ENCODE measurements at regions not wholly inside any gene's neighbourhood (a gene's known extent, or its start where the extent isn't known, plus 50 kb on each side); places are given as distances from the start of the nearest gene placed in this dataset.

DNA sequence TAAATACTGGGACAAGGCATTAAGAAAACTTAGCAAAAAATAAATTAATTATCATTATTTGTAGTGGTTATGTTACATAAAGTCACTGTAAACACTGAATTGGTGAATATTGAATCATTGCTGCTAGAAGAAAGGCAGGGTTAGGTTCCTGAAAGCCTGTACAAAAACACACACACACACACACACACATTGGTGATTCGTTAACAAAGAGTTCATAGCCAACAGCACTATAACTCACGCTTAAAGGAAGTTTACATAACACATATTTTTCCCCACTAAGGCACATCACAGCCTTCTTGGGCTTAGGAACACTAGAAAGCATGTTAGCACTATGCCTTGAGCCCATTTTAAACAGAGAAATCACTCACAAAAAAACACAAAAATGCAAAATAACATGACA is 690.0 kb upstream of the PIK3C3 start:
- no peak for DNase-seq

DNA sequence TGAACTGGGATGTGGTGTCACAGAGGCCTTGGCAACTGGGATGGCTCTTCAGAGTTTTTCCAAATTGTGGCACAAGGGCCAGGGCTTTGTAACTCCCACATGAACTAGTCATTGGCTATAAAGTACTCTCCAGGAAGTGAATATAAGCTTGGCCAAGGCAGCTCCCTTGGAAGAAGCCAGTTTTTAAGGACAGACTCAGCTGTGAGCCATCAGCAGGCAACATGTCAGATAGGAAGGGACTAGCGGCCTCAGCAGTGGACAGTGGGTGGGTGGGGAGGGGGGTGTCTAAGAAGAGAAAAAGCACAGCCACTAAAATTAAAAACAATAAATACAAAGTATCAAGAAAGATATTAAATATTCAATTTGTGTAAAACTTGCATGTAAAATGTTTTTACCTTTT is 691.1 kb upstream of the PIK3C3 start:
- DNase-seq: no peak

DNA sequence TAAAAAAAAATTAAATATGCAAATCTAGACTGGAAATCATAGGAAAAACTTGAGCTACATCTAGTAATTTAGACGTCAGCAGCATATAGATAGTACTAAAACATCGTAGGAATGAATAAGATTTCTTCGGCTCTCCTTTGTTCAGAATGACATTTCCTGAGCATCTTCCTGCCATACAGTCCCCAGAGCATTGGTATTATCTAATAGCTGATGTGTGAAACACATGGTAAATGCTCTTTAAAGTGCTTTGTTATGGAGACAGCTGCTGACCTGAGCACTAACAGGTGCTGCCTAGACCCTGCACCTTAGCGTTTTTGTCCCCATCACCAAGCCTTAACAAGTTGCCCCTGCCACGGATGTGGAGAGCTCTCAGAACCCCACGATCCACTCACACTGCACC is 692.3 kb upstream of the PIK3C3 start:
- DNase-seq: no peak

DNA sequence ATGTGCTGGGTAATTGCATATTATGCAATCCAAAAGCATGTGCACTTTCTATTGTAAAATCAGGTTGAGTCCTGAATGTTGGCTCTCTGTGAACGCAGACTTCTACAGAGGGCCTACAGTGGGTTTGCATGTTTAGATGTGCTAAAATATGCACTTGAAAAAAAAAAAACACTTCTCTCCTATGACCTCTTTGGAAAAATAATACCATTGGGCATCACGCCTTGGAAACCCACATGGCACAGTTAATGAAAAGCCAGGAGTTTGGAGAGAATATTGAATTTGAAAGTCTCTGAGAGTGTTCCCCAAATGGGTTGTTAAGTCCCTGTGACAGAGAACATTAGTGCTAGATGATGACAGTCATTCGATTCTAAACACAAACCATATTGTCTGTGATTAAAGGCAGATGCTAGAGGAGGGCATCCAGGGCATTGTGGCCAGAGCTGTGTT is 710.4 kb upstream of the PIK3C3 start:
- DNase-seq: no peak

DNA sequence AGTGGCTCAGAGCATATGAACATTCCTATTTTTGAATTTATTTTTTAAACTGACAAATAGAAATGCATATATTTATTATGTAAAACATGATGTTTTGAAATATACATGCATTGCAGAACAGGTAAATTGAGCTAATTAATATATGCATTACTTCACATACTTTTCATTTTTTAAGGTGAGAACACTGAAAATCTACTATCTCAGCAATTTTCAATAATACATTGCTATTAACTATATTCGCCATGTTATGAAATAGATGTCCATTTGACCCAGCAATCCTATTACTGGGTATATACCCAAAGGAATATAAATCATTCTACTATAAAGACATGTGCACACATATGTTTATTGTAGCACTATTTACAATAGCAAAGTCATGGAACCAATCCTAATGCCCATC is 717.7 kb upstream of the PIK3C3 start:
- no peak for DNase-seq

DNA sequence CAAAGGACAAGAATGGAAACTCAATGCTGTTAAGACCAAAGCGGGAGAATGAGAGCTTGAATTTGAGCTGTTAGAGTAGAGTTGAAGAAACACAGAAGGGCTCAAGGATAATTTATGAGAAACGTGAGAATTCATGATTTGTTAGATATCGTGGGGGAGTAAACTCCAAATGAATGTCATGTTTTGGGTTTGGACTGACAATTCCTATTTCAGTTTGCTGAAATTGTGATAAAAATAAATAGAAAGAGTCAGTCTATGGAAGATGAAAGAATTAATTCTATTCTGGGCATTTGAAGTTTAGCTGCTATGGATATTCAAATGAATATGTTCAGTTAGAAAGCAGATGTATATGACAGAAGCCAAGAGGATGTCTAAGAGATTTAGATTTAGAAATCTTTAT is 723.4 kb upstream of the PIK3C3 start:
- DNase-seq: no peak

DNA sequence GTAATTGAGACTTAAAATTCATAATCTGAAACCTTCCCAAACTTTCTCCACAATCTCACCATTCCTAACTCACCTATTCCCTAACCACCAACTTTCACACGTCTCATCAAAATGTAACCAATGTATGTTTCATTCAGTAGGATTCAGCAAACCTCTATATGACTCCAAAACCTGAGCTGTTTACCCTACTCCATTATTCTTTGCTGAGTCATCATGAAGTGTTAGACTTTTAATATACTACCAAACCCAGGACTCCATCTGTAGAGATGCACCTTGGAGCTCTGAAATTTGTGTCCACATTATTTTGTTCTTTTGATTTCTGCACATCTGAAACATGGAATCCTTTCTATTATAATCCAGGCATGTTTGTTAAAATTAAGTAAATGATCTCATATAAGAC is 727.0 kb upstream of the PIK3C3 start:
- DNase-seq: no peak

DNA sequence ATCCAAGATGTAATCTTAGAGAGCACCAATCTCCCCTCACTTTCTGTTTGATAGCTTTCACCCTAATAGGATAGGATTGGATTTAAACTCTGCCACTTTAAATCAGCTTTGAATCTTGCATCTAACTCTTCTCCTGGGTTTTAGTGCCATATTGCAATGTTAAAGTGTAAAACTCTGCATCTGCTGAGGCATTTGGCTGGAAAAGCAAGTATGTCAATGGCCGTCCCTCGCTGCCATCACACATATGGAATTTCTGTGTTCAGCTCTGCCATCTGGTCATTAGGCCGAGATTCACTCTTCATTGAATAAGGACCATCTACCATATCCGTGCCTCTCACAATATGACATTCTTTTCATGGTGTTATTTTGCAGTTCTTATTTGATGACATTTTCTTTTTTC is 728.1 kb upstream of the PIK3C3 start:
- DNase-seq: no peak

DNA sequence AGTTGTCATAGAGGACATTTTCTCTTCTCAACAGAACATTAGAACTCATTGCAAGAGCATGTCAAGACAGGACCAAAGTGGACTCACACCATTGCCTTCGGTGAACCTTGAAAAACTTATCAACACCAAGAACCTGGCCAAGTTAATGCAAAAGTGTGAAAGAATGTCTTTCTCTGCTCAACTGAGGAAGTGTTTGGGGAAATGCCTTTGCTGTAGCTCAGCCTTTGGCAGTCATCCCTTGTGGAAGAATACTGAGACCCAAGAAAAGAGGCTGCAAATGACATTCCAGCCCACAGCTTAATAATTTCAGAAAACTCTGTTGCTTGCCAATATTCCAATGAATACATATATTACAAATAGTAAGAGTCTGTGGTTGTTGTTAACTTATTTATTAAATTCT is 728.8 kb upstream of the PIK3C3 start:
- DNase-seq: no peak

DNA sequence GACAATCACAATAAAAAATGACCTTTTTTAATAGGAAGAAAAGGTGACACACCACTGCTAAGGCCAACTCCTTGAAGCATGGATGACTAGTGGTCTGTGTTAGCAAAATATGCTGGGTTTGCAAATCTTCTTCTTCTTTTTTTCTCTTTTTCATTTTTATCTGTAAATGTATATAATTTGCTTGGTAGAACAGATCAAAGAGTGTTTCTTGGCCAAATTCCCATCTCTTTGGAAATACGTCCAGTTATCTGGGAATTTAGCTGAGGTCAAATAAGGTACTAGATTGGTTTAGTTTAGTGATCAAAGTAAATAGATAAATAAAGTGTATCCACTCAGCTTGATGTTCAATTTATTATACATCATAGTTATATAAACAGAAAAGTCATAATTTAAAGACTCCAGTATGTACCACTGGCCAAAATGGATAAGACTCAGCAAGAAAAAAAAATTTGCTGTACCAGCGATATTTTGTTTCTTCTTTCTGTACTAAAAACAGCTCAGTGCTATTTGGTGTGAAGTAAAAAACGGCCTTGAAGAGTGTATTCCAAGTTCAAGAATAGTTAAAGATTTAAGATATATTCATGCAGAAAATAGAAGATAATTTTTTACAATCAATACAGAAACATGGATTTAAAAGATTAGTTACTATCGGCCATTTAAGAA is 738.6 kb upstream of the PIK3C3 start:
- no peak for DNase-seq

DNA sequence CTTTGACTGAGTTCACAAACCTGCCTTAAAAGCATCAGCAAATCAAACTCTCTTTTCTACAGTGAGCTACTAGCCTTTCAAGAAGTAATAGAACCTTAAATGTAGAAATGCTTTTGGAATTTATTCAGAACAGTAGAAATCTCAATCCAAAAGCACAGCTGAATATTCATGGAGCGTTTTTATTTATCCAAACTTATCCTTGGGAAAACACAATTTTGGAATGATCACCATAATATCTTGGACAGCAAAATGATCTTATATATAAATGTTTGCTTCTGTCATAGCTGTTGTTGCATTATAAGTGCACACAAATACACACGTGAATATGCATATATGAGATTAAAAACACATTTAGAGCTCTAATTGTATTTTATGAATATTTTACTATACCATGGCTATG is 747.3 kb upstream of the PIK3C3 start:
- DNase-seq: no peak

DNA sequence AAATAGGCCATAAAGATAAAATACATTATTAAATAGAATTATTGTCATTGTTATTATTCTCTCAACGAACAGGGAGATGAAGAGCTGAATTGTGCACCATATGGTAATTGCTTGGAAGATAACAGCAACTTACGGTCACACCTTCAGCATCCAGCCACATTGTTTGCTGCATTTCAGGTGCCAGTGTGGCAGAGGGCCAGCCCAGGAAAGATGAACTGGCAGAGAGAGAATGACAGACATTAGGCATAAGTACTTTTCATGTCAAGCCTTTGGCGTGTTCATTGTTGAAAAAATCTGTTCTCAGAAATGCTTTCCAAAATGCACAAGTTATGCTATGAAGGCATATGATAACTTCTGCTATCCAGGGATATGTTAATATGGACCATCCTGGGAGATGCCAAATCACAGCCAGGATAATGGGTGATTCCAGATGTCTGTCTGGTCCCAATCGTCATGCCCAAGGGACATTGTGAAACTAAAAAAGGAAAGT is 748.6 kb upstream of the PIK3C3 start:
- DNase-seq: no peak

DNA sequence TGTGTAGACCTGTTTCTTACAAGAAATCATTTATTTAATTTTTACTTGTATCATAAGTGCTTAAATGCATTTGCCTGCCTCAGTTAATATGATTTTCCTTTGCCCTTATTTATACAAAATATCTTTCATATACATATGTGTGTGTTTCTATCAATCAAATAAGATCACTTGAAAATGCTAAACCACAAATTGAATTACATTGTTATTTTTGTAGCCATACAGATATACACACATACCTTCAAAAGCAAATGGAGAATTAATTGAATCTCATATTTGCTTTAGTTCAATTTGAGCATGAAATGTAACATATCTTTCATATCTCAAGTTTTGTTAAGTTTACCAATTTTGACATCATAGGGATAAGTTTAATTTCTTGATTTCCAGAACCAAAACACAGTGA is 755.8 kb upstream of the PIK3C3 start:
- DNase-seq: no peak

DNA sequence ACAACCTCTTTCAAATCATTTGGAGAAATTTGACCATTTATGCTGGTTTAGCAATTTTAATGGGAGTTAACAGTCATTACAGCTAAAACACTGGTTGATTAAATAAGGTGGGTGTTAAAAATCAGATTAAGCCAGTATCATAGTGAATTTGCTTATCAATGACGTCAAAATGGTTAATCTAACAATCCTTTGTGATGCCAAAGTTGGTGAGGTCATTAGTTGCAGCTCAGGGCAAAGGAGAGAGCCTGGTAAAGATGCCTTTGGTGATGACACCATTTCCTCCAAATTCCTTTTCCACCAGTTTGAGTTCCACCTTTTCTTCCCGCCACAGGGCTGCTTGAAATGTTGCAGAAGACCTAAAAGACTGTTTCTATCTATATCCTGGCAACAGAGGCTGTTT is 757.1 kb upstream of the PIK3C3 start:
- no peak for DNase-seq

DNA sequence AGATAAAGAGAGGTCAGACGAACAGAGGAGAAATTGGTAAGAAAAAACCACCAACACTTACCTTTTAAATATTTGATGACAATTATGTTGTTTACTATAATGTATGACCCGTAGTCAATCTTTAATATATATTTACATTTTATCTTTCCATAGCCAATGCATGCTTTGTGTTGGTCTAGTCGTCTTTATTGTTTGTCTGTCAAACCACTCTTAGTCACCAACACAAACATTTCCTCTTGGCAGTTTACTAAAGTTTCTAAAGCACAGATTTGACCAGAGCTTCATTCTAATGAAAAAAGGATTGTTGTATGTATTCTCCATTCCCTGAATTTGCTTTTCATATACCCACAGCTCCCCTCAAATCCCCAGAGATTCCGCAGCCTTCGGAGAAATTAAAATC is 784.7 kb upstream of the PIK3C3 start:
- no peak for DNase-seq

DNA sequence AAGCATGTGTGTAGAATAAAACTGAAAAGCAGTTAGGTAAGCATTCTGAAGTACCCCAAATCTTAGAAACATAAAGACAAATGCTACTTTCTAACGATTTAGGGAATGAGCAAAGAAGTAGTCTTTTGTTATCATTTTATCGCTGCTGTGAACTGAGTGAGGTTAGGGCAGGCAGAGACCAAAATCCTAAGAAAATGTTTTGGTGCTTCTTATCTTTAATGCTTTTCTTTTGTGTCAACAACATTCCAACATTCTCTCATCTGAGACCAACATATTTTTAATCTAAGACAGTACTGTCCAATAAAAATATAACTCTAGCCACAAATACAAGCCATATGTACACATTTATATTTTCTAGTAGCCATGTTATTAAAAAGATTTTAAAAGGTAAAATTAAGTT is 789.4 kb upstream of the PIK3C3 start:
- no peak for DNase-seq

DNA sequence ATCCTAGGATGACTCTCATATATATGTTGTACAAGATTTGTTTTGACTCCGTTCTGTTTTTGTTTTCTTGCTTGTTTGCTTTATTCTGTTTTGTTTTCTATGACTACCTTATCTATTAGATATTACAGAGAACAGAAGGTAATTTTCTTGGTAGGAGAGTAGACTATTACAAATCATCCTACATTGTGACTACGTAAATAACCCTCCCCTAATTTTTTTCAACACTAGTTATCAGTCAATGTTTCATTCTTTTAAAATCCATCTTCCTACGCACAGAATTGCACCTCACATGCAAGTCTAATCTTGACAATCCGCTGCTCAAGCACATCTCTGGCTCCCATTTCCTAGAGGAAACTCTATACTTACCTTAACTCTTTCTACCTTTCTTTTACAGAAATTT is 792.3 kb upstream of the PIK3C3 start:
- DNase-seq: no peak

DNA sequence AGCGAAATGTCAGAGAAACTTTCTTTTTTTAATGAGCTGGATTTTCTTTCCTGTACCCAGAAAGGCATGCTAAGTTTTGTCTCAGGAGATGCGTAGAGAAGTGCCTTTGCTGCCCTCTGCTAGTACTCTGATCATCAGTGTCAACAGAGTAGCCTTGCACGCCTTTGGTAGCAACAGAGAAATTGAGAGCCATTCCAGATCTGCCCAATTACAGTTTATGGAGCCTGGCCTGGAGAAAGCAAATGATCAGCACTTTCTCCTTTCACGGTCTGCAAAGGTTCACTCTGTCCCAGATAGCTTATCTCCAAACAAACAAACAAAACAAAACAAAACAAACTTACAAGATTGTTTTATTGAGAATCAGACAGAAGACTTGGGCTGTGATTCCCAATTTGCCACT is 792.8 kb upstream of the PIK3C3 start:
- no peak for DNase-seq

DNA sequence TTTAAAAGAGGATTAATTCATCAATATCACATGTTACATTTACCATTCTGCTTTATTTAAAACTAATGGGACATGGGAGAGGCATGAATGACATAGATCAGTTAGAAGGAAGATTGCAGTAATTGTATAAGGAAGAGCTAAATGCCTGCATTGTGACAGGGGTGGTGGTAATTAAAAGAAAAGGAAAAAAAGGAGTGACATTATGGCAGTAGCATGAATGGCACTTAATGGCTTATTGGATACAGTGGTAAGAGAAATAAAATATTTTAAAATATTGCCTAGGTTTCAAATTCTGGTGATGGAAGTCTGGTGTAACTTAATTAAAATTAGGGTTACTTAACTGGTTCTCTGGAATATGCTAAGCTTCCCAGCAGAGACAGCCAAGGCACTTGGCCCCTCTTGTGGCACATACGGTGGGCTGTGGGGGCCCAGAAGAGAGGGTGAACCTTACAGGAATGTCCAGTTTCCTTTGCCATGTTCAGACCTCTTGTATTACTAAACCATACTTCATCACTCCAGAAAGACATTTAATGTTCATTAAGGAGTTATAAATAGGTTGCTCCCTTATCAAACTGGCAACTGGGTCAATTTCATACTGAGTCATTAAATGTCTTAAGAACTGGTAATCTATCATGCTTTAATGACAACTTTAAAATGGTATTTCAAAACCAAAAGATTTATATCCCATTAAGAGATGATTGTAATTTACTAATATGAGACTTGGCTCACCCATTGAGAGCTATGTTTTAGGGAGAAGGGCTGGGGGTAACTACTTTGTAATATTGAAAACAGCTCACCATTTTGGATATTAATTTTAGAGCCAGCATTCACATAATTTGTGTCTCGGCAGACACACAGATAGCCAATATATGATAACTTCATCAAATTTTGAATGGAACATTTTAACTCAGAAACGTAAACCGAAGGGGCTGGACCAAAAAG is 798.9 kb upstream of the PIK3C3 start:
- no peak for DNase-seq

DNA sequence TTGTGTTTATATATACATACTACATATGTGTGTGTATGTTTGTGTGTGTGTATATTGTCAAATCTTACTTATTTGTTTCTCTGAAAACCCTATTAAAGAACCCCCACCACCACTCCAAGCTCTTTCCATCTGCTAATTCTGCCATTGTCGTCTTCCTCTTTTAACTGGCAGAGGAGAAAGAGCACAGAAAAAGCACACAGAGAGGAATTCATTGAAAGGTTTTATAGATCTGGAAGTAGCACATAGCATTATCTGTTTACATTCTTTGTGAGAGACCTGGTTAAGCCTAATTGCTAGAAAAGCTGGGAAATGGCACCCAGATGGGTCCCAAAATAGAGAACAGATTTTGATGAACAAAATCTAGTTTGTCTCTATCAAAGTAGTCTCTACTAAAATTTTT is 800.0 kb upstream of the PIK3C3 start:
- no peak for DNase-seq

DNA sequence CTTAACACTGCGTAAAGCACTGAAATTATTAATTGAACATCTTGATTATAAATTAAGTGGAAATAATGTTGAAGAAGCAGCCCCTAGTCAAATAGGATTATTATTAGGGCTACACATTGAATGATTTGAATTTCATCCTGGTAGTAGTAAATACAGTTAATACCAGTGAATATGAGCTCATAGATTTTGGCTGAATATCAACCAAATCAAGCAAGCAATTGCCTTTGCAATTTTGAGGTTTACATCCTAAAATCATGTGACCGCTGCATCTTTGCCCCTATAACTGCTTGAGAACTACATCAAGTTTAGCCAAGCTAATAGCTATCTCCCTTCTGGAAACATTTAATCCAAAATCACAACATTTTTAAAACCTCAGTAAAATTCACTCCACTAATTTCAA is 801.2 kb upstream of the PIK3C3 start:
- no peak for DNase-seq

DNA sequence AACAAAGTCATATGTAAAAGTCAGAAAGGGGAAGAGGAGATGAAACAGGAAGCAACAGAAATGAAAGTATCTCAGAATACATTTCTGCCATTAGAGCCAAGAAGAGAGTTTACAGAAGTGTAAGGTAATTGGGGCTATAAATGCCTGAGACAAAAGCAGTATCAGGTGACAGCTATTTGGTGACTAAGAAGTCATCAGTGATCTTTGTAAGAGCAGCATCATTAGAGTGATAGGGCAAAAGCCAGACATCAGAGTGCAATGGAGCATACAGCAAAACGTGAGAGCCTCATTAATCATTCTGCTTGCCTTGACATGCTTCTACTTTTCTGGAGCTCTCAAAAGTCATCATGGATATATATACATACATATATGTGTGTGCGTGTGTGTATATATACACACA is 804.7 kb upstream of the PIK3C3 start:
- no peak for DNase-seq

DNA sequence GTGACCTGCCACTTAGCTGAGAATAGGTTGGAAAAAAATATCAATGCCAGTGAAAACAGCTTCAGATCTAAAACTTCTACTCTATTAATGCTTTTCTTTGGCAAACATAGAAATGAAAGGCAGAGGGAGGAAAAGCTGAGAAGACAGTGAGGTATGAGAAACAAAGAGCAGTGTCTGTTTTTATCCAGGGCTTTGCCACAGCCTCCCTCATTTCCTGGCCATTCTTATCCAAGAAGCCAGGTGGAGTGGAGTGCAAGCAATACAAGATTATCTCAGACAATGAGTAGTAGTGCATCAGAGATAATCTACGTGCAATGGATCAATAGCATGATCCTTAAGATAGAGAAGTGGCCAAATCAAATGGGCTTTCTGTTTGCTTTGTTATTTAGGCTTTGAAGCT is 808.7 kb upstream of the PIK3C3 start:
- no peak for DNase-seq
